NCI-H1694 (cell line): ENCODE measurements at regions not wholly inside any gene's neighbourhood (a gene's known extent, or its start where the extent isn't known, plus 50 kb on each side); places are given as distances from the start of the nearest gene placed in this dataset.
"Not testable (repeated sequence)": the region's sequence is repeated elsewhere in the genome, so short reads cannot be mapped to it uniquely, and the experiment has no call there.

ENCODE experiments used
- DNase-seq: peaks from one replicate; lab custom pipeline; 2025; lab: John Stamatoyannopoulos, UW

DNA sequence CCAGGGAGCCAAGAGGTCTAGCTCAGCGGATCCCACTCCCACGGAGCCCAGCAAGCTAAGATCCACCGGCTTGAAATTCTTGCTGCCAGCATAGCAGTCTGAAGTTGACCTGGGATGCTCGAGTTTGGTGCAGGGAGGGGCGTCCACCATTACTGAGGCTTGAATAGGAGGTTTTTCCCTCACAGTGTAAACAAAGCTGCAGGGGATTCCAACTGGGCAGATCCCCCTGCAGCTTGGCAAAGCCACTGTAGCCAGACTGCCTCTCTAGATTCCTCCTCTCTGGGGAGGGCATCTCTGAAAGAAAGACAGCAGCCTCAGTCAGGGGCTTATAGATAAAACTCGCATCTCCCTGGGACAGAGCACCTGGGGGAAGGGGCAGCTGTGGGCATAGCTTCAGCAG, 118.8 kb upstream of the PRICKLE1 start:
- DNase-seq = not testable (repeated sequence)

DNA sequence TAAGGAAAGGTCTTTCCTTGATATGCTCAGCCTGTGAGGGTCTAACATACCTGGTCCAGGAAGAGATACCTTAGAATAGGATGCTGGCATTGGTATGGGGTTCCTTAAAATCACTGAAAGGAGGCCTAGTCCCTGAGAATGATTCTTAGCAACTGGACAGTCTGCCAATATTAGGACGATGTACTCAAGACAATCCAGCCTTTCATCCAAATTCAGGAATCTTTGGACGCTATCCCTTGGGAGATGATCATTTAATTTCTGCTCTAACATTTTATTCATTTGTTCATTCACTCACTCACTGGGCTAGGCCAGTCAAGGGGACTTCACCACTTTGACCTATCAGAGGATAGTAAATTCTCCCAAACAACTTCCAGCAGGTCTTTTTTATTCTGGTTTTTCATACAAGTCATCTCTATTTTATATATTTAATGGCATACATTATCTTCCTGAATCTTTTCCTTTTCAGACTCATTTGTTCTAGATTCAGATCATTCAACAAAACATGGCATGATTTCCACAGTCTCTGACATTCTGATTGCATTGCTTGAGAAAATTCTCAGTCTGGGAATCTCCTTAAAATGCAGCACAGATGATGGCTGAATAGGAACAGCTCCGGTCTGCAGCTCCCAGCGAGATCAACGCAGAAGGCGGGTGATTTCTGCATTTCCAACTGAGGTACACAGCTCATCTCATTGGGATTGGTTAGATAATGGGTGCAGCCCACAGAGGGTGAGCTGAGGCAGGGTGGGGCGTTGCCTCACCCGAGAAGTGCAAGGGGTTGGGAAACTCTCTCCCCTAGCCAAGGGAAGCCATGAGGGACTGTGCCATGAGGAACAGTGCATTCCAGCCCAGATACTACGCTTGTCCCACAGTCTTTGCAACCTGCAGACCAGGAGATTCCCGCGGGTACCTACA, 118.0 kb upstream of the PRICKLE1 start:
- DNase-seq = no peak

DNA sequence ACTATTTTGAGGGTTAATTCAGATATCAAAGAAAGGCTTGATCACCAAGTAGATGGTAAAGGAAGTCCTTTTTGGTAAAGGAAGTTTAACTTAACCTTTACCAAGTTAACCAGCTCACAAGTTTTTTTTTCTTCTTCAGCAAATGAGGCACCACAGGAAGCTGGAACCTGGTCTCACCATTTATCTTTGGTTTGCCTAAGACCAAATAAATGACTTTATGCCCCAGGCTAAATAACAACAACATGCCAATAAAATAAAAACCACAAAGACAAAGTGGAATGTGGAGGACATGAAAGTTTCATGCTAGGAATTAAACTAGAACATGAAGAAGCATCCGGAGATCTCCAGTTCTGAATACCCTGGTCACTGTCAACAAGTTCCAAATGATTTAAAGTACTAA, 116.8 kb upstream of the PRICKLE1 start:
- DNase-seq = no peak

DNA sequence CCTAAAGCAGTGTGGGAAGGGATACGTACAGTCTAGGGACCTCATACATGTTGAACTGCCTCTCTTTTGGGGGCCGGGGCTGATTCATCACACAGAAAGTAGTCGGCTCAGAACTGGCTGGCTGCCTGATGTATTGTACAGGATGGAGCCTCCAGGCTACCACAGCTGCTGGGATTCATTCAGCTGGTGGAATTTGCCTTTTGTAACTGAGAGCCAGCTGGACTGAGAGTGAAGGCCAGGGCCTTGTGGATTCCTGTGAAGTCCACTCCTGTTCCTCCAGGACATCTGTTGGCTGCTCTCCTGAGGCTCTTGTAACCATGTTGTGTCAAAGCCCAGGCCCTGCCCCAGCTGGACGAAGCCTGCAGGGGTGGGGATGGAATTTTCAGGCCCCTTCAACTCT, 116.3 kb upstream of the PRICKLE1 start:
- DNase-seq = no peak

DNA sequence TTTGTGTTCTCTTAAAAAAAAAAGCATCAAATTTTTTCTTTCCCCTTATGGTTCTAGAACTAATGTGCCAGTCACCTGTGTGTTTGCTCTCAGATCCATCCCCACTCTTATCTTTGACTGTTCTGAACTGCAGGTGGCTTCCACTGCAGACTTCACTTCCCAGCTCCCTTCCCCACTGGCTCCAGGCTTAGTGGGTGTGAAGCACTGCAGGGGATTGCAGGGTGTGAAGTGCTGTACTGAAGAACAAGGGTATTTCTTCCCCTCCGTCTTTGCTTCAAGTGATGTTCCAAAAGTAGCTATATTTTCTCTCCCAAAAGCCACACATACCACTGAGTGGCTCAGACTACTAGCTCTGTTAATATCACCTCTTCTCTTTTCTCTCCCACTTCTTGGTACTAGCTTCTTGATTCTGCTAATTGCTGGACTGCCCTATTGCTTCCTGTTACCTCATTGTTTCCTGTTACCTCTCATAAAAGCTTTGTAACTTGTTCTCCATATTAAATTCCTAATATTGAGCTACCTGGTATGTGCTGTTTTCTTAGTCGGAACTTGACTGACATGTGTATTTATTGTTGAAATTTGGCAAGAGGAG, 115.4 kb upstream of the PRICKLE1 start:
- DNase-seq = no peak

DNA sequence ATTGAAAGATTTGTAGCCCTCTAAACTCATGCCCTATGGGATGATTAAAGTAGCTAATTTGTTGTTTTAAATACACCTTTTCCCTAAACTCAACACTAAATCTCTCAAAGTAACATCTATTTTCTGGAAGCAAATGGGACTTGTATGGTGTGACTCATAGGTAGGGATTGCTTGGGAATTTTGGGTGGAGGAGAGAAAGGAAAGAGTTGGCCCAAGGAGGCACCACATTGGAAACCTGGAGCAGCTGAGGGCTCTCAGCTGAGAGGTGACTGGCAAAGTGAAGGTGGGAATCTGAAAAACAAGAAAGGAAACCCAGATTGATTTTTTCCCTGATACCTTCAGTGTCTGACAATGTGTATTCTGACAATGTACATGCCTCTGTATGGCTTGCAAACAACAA, 114.8 kb upstream of the PRICKLE1 start:
- no peak for DNase-seq

DNA sequence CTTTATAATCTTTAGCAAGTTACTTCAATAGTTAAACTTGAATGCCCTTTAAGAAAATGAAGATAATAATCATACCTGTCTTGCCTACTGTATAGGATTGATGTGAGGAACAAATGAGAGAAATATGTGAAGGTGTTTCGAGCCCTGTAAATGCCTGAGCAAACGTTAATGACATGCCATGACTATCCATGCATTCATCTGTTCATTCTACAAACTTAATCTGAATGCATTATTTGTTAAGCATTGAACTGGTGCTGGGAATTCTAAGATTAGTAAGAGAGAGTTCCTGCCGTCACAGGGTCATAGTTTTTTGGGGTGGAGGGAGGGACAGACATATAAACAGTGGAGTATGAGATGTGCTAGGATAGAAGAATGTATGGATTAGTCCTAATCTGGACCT, 111.5 kb upstream of the PRICKLE1 start:
- no peak for DNase-seq

DNA sequence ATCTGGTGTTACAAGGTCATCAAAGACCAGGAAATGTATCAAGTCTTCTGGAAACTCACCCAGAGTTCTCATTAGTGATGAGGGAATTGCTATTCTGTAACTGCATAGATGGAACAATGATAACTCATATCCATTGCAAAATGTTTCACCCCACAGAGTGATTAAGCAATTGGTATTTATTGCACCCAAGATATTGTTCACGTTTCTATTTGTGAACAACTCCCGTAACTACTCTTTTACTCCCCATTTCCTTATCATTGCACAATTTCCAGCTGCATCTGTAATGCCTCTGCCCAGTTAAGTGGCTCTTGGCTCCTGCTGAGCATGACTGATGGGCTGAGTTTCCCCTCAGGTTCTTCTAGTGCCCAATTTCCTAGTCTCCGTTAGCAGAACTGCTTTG, 108.7 kb upstream of the PRICKLE1 start:
- DNase-seq = no peak

DNA sequence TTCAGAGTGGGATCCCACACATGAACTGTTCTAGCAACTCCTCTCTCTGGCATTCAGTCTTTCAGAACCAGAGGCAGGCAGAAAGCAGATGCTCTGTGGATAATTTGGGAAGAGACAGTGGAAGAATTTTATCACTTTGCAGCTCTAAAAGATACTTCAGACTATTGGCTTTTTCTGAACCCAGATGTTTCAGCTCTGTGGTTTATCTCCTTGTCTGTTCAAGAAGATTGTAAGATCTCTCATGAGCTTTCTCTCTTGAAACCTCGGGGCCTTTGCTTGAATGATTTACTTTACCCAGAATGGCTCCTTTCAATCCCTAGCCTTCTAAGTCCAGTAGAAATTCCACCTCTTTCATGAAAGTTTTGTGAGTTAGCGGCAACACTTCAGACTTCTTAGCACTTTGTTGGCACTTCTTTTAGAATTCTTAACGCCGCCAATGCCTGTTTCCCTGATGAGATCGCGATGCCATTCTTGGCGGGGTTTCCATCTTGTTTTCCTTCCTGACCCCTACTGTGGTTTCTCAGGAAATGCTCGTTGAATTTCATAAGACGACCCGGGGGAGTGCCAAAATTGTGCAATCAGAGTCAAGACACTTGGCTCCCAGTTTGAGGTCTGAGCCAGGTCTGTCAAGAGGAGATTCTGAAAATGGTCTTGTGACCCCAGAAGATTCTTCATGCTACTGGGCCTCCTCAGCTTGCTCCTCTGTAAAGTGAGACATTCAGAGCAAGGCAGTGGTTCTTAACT, 107.0 kb upstream of the PRICKLE1 start:
- no peak for DNase-seq

DNA sequence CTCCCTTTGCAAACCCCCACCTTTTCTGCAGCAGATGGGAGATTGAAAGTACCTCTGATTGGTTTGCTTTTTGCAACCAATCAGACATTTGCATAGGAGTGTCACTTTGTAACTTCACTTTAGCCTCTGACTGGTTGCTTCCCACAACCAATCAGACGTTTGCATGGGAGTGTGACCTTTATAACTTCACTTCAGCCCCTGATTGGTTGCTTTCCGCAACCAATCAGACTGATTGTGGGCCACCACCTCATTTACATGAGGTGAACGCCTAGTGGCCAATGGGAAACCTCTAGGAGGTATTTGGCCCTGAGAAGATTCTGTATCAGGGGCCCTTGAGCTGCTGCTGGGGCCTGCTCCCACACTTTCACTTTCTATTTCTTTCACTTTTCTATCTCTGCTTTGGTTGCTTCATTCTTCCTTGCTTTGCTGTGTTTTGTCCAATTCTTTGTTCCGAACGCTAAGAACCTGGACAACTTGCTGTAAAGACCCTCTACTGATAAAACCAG, 106.0 kb upstream of the PRICKLE1 start:
- no peak for DNase-seq

DNA sequence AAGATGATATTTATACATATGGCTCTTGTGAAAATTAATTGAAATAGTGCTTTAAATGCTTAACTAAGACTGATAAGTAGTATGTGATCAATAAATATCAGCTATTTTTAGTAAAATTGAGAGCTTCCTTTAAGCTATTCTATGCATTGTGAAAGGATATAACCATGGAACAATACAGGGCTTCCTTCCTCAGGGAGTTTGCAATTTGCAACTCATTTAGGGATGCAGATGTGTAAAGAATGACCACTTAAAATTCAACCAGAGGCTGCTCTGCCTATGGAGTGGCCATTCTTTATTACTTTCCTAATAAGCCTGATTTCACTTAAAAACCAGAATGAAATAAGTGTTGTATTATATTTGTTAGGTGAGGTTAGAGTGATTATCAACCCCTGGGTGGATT, 103.2 kb upstream of the PRICKLE1 start:
- DNase-seq = no peak

DNA sequence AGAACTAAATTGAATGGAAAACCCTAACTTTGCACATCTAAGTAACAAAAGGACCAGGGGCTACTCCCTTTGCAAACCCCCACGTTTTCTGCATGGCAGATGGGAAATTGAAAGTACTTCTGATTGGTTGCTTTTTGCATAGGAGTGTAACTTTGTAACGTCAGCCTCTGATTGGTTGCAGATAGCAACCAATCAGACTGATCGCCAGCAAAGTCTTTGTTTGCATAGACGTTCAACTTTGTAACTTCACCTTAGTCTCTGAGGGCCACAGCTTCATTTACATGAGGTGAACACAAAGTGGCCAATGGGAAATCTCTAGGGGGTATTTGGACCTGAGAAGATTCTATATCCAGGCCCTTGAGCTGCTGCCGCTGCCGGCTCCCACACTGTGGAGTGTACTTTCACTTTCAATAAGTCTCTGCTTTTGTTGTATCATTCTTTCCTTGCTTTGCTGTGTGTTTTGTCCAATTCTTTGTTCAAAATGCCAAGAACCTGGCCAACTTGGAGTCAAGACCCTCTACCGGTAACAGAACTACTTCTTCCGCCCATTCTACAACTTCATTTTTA, 102.5 kb upstream of the PRICKLE1 start:
- no peak for DNase-seq

DNA sequence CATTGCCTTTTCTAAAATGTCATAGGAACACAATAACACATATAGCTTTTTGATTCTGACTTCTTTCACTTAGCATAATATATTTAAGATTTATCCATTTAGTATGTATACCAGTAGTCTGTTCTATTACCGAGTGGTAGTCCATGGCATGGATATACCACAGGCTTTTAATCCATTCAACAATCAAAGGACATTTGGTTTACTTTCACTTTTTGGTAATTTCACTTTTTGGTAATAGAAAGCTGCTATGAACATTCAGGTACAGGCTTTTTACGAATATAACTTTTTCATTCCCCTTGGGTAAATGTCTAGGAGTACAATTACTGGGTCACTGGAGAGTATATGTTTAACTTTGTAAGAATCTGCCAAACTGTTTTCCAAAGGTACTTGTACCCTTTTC, 100.7 kb upstream of the PRICKLE1 start:
- no peak for DNase-seq

DNA sequence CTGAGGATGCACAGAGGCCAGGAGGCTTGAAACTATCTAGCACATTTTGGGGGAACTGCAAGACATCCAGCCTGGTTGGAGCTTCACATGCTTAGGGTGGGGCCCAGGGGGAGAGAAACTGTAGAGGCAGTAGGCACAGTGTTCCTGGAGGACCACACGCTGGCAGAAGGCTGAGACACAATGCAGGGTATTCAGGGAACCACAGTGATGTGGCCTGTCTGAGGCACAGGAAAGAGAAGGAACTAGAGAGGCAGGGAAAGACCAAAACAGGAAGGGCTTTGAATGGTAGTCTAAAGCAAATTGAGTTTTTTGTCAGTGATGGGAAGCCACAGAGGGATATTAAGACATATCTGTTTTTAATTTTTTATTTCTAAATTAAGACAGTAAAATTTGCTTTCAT, 100.2 kb upstream of the PRICKLE1 start:
- no peak for DNase-seq

DNA sequence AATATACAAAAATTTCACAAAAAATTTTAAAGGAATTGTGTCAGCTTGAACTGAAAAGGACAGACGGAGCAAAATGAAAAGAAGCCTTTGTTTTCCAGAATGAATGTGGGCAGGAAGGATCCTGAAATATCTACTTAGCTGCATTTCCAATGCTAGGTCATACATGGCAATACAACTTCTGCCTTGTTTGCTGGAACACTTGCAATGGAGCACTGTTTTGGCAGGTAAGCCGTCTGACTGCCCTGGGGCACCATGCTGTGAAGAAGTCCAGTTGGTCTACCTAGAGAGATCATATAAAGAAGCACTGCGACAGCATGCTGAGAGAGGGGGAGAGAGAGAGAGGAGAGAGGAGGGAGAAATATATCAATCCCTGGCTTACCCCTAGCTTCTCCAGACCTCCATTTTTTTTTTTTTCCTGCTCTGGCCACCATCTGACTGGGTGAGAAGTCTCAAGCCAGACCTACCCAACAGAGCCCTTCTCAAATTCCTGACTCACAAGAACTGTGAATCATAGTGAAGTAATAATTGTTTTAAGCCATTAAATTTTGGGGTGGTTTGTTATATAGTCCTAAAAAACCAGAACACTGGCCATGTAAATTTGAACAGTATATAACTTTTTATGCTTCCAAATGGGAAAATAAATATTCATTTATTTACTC, 97.1 kb upstream of the PRICKLE1 start:
- no peak for DNase-seq

DNA sequence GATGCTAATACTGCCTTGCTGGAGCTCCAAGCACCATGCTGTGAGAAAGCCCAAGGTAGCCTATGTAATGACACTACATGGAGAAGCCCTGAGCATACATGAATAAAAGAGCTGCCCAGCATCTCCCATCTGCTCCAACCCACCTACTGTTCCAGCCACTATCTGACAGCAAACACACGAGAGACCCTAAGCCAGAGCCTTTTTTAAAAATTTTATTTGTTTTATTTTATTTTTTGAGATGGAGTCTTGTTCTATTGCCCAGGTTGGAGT, 95.2 kb upstream of the PRICKLE1 start:
- no peak for DNase-seq

DNA sequence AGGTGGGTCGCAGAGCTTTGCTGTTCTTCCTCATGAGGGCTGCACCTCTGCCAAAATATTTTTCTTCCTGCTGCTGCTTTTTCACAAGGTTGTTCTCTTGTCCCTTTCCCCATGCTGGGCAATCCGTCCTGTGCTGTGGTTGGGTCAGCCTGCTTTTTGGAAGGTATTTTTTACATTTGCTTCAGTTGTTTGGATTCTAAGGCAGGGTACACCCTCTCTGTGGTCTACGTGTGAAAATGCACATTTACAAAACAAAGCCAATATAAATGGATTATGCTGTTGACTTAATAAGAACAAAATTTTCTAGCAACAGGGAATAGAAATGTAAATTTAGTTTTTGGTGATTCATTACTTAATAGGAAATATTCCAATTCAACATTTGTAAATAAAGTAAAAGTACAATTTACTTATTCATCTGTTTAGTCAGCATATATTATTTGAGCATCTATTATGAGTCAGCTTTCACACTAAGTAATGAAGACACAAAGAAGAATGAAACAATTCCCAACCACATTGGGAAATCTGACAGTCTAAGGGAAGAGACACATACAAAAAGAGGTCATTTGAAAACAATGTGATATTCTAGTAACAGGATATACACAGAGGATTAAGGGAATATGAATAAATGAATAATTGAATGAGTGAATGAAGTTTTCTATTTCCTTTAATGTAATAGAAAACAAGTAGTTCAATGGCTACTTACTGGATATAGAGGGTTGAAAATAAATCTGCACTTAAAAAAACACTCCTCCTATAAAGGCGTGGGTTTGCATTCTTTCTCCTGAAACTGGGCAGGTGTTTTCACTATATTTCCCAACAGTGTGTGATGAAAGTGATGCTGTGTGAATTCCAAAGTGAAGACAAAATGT, 94.6 kb upstream of the PRICKLE1 start:
- DNase-seq = no peak

DNA sequence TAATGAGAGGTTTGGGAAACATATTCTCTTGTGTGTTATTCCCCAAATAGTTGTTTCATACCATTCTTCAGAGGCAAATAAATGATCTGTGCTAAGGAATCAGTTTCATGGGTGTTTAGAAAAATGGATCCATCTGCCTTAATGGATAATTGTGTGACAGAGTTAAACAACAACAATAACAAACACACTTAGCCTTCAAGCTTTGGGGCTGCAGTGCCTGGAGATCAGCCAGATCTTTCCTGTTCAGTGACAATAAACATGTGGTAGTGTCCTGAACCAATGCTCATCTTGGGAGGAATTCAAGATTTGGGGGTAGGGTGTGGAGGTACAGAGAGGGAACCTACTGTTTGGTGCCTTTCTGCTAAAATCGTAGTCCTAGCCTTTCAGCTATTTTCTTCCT, 93.7 kb upstream of the PRICKLE1 start:
- no peak for DNase-seq

DNA sequence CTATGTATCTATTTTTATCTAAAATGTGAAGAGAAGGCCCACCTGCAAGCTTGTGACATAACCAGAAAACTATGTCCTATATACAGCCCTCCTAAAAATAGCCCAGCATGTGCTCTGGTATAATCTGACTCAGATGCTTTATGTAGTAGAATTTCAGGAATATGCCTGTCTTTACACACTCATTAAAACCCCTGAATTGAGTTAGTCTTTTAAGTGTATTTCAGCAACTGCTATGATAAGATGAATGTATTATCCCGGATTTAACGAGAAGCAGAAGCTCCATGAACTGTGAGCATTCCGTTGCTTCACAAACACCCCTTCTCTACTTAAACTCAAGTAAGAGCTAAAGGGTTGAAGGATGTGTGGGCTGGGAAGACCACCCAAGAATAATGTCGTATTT, 89.9 kb upstream of the PRICKLE1 start:
- no peak for DNase-seq

DNA sequence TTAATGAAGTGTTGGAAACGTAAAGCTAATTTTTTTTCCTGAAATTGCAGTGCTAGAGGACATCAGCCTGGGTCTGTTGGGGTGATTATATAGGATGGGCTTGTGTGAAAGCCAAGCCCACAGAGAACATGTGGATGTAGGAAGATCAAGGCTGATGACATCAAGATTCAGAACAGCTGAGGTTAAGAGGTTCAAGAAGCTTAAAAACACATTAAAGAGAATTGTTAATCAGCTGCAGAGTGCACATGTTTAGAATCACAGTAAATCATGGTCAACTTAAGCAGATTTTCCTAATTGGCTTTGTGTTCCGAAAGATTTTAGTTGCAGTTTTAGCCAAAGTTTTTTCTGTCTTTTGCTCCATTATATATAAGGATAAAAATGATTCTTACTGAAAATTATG, 87.9 kb upstream of the PRICKLE1 start:
- DNase-seq = no peak

DNA sequence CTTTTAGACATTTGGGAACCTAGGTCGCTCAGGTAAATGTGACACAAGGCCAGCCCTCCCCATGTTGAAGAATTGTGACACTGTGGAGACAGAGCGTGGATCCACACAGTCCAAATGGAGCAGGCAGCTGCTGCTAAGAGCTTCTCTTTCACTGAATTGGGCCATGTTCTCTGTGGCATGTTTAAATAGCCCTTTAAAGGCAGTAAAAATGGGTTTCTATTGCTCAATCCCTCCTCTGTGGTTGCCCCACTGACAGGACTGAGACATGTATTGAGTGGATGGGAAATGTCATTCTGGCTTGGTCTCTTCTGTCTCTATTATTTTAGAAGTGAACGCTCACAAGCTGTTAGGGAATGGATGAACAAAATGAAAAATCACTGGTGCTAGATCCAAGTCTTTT, 84.0 kb upstream of the PRICKLE1 start:
- DNase-seq = no peak
